Lung (tissue), 11 donors: ENCODE measurements at regions not wholly inside any gene's neighbourhood (a gene's known extent, or its start where the extent isn't known, plus 50 kb on each side); places are given as distances from the start of the nearest gene placed in this dataset.

Experiments used
- ATAC-seq: fragments of 200-7000 bp; cut with Tn5 transposase; one replicate; pipeline ENCODE4 v1.9.1; 2020; ENCODE audit warnings: moderate number of reproducible peaks; ENCODE audit not compliant: insufficient read depth, low FRiP score
- DNase-seq, 3 donors: peaks; one replicate each; pipeline ENCODE4 v3.0.0-alpha.2; 2013 to 2017
- H3K27ac ChIP-seq, 2 donors: one replicate each; pipeline ENCODE4 v1.5.1; 2013; ENCODE audit warnings: mild to moderate bottlenecking in 2 of 2, moderate library complexity in 2 of 2, control low read depth in 1 of 2, inconsistent platforms in 1 of 2, low read depth in 1 of 2, low read length in 1 of 2
- H3K27me3 ChIP-seq, 3 donors: one replicate each; pipeline ENCODE4 v1.5.1; 2013; ENCODE audit warnings: low read length in 2 of 3; ENCODE audit not compliant: control insufficient read depth in 3 of 3, insufficient read depth in 3 of 3
- H3K36me3 ChIP-seq, 4 donors: one replicate each; pipeline ENCODE4 v1.5.1; 2013; ENCODE audit warnings: low read length in 4 of 4, mild to moderate bottlenecking in 1 of 4, moderate library complexity in 1 of 4; ENCODE audit not compliant: control insufficient read depth in 4 of 4, insufficient read depth in 4 of 4
- H3K4me1 ChIP-seq, 5 donors: one replicate each; pipeline ENCODE4 v1.5.1; 2013; ENCODE audit warnings: low read length in 5 of 5, mild to moderate bottlenecking in 2 of 5, moderate library complexity in 1 of 5; ENCODE audit not compliant: control insufficient read depth in 5 of 5, insufficient read depth in 5 of 5
- H3K4me3 ChIP-seq: one replicate; pipeline ENCODE4 v1.5.1; 2013; ENCODE audit warnings: mild to moderate bottlenecking, control low read depth, moderate library complexity
- H3K9ac ChIP-seq, 2 donors: one replicate each; pipeline ENCODE4 v1.5.1; 2013; ENCODE audit warnings: low read length in 2 of 2, control low read depth in 1 of 2; ENCODE audit not compliant: insufficient read depth in 1 of 2
- H3K9me3 ChIP-seq, 4 donors: one replicate each; pipeline ENCODE4 v1.5.1; 2013; ENCODE audit warnings: low read length in 3 of 4, mild to moderate bottlenecking in 1 of 4, moderate library complexity in 1 of 4; ENCODE audit not compliant: control insufficient read depth in 4 of 4, insufficient read depth in 3 of 4
- WGBS, 2 donors: extraction: QIAGEN DNeasy Blood & Tissue Kit; methylation state at CpG; one replicate each; pipeline ENCODE4 v1.1.7; 2013; 5-methylcytosine and 5-hydroxymethylcytosine counted together
- TF ChIP-seq, protein P1 (sequence below): IDR thresholded peaks from 2 replicates; pipeline ENCODE4 v1.5.1; 2012; ENCODE audit warnings: mild to moderate bottlenecking; ENCODE audit errors: control extremely low read depth, extremely low read depth
- donor health status: control.
- donor health status: control.
- donor health status: Bipolar disorder and iron deficiency.
- donor health status: healthy.
- donor health status: DM: yes; HTN: yes; CAD: no.

DNA sequence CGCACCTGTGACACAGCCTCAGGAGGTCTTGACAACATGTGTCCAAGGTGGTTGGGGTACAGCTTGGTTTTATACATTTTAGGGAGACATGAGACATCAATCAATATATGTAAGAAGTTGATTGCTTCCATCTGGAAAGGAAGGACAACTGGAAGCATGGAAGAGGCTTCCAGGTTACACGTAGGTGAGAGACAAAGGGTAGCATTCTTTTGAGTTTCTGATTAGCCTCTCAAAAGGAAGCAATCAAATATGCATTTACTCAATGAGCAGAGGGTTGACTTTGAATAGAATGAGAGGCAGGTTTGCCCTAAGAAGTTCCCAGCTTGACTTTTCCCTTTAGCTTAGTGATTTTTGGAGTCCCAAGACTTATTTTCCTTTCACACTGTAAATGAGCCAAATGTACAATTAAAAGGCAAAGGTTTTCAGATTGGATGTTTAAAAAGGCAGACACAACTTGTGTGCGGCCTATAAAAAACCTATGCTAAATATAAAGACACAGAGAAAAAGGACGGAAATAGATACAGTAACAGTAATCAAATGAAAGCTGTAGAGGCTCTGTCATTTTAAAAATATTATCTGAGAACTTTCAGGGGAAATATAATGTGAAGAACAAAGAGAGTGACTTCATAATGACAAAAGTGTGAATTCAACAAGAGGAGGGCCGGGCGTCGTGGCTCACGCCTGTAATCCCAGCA, 65.7 kb upstream of the LANCL2 start:
- Histone ChIP-seq H3K4me1 (no peaks in the 10 kb centered on the region), H3K27me3 (no peaks in the 10 kb centered on the region), H3K36me3 (no peaks in the 10 kb centered on the region), H3K4me3 (no peak overlapping the region), H3K9me3 (no peaks in the 10 kb centered on the region), H3K9ac (no peak overlapping the region), H3K27ac (no peak overlapping the region)
- TF ChIP-seq, protein P1, sequence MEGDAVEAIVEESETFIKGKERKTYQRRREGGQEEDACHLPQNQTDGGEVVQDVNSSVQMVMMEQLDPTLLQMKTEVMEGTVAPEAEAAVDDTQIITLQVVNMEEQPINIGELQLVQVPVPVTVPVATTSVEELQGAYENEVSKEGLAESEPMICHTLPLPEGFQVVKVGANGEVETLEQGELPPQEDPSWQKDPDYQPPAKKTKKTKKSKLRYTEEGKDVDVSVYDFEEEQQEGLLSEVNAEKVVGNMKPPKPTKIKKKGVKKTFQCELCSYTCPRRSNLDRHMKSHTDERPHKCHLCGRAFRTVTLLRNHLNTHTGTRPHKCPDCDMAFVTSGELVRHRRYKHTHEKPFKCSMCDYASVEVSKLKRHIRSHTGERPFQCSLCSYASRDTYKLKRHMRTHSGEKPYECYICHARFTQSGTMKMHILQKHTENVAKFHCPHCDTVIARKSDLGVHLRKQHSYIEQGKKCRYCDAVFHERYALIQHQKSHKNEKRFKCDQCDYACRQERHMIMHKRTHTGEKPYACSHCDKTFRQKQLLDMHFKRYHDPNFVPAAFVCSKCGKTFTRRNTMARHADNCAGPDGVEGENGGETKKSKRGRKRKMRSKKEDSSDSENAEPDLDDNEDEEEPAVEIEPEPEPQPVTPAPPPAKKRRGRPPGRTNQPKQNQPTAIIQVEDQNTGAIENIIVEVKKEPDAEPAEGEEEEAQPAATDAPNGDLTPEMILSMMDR: no peak
- 70 to 79% methylated on average over 8 of the region's 8 CpGs for WGBS, 2 donors
- no peak for ATAC-seq
- DNase-seq: no peak

- Histone ChIP-seq H3K4me3 (no peak overlapping the region), H3K9ac (no peak overlapping the region), H3K36me3 (no peaks in the 10 kb centered on the region), H3K27ac (no peak overlapping the region), H3K27me3 (no peaks in the 10 kb centered on the region), H3K9me3 (no peaks in the 10 kb centered on the region), H3K4me1 (no peaks in the 10 kb centered on the region)
- TF ChIP-seq, protein P1: no peak
- ATAC-seq: no peak
- DNase-seq: no peak
- WGBS, 2 donors: 77 to 81% methylated on average over 1 of the region's 1 CpG
Measured at GRCh38 chr7:55303220-55303619, 61.9 kb upstream of the LANCL2 start.

DNA sequence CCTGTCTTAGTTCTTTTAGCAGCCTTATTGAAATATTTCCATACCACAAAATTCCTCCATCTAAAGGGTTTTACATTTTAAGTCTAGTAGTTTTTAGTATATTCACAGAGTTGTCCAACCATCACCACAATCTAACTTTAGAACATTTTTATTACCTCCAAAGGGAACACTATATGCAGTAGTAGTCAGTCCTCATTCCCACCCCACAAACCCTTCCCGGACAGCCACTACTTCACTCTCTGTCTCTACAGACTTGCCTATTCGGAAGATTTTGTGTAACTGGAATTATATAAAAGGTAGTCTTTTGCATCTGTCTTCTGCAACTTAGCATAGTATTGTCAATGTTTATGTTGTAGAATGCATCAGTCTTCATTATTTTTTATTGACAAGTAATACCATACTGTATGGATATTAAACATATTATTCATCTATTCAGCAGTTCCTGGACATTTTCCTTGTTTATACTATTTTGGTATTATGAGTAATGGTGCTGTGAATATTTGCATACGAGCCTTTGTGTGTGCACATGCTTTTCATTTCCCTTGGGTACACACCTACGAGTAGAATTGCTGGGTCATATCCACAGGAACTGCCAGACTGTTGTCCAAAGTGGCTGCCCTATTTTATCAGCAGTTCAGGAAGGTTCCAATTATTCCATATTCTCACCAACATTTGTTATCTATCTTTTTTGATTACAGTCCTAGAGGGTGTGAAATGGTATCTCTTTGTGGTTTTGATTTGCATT, 60.9 kb upstream of the LANCL2 start:
- H3K27me3 ChIP-seq: no peaks in the 10 kb centered on the region
- WGBS, 2 donors: 60 to 71% methylated on average over 4 of the region's 4 CpGs
- H3K9me3 ChIP-seq: no peaks in the 10 kb centered on the region
- TF ChIP-seq, protein P1: no peak
- H3K36me3 ChIP-seq: no peaks in the 10 kb centered on the region
- H3K4me1 ChIP-seq: no peaks in the 10 kb centered on the region
- H3K4me3 ChIP-seq: no peak overlapping the region
- DNase-seq (no peak), ATAC-seq (no peak)
- H3K9ac ChIP-seq: no peak overlapping the region
- no peak overlapping the region for H3K27ac ChIP-seq
